ENCODE measurements at regions not wholly inside any gene's neighbourhood (a gene's known extent, or its start where the extent isn't known, plus 50 kb on each side); places are given as distances from the start of the nearest gene placed in this dataset.

- H3K36me3 Mint-ChIP-seq (ENCODE audit: low read depth) = 0 out of 3 replicates have a peak, but pooled peaks cover 4% of the 10 kb centered on the region
Observed at GRCh38 chr22:49005557-49005956, 822.1 kb downstream of the BRD1 start.

More at GRCh38 chr22:49005557-49005956, 822.1 kb downstream of the BRD1 start:
- Histone ChIP-seq H3K4me3 (no peak overlapping the region), H3K27ac (ENCODE audit: low read depth) (no peak overlapping the region), H3K4me1 (ENCODE audit: insufficient read depth) (no peaks in the 10 kb centered on the region), H3F3A (replicated peaks; ENCODE audit: low read depth) (no peaks in the 10 kb centered on the region), H2AFZ (no peak overlapping the region), H3K36me3 (ENCODE audit: insufficient read depth) (no peaks in the 10 kb centered on the region), H3K4me2 (no peak overlapping the region), H3K27me3 (ENCODE audit: insufficient read depth) (no peaks in the 10 kb centered on the region), H4K20me1 (replicated peaks; ENCODE audit: insufficient read depth) (no peaks in the 10 kb centered on the region), H3K79me2 (replicated peaks; ENCODE audit: insufficient read depth) (no peaks in the 10 kb centered on the region), H3K9me2 (ENCODE audit: insufficient read depth) (no peaks in the 10 kb centered on the region)
- H3K27me3 Mint-ChIP-seq (ENCODE audit: insufficient read depth, low read depth, poor library complexity) = peaks cover 2% of the 10 kb centered on the region
- H3K27ac Mint-ChIP-seq = no peak overlapping the region
- H3K4me1 Mint-ChIP-seq = no peaks in the 10 kb centered on the region
- peaks cover 29% of the 10 kb centered on the region for H3K9me3 Mint-ChIP-seq
- ATAC-seq (no peak), DNase-seq (ENCODE audit: low spot score) (no peak)
- H3K4me3 Mint-ChIP-seq = no peak overlapping the region
- TF ChIP-seq CTCF (conservative IDR thresholded peaks at IDR 0.05; ENCODE audit: low read depth in 2 of 2) = no peak
- no peak for TF ChIP-seq EZH2phosphoT487 (IDR thresholded peaks at IDR 0.05; ENCODE audit: unreplicated experiment)
- TF ChIP-seq POLR2AphosphoS5 (IDR thresholded peaks at IDR 0.05; ENCODE audit: low read depth) = no peak
- TF ChIP-seq STAT1 (IDR thresholded peaks at IDR 0.05; ENCODE audit: unreplicated experiment) = no peak
- TF ChIP-seq REST (IDR thresholded peaks at IDR 0.05; ENCODE audit: unreplicated experiment) = no peak
- no peak for TF ChIP-seq ETS1 (IDR thresholded peaks at IDR 0.05)
- no peak for TF ChIP-seq ZNF331 (CRISPR knock-in tag; IDR thresholded peaks at IDR 0.05; ENCODE audit: low read depth)

Data from GM23338 (cell line).